ENCODE measurements at regions not wholly inside any gene's neighbourhood (a gene's known extent, or its start where the extent isn't known, plus 50 kb on each side); places are given as distances from the start of the nearest gene placed in this dataset.
A peak's percentile ranks its signal among the peaks of the same experiment; 100 is the strongest.

DNA sequence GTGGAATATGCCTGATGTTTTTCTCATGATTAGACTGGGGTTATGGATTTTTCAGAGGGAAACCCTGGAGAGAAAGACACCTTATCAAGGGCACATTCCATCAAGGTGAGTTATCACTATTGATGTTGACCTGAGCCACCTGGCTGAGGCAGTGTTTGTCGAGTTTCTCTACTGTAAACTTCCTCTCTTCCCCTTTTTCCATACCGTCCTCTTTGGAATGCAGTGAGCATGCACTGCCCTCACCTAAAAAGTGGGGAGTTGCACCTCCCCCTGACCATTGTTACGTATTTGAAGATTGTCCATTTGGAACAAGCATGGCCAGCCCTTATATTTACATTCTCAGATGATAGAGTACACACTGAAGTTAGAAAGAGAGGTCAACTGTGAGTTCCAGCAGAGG is 53.9 kb upstream of the PWP1 start (continued):
- TF ChIP-seq TGIF2 (CRISPR knock-in tag; IDR thresholded peaks at IDR 0.05) = no peak
- no peak for TF ChIP-seq MBD4 (IDR thresholded peaks at IDR 0.05; ENCODE audit: borderline replicate concordance, low read length)
- TF ChIP-seq ZNF644 (CRISPR knock-in tag; IDR thresholded peaks at IDR 0.05; ENCODE audit: low read depth) = peak; percentile 39; the same call in 1 of the 2 replicates
- TF ChIP-seq NCOR1 (IDR thresholded peaks at IDR 0.05; ENCODE audit: borderline replicate concordance, low read length) = no peak
- peak; percentile 45; the same call in 1 of the 2 replicates for TF ChIP-seq RXRA (CRISPR knock-in tag; IDR thresholded peaks at IDR 0.05)
- no peak for TF ChIP-seq ZFP41 (CRISPR knock-in tag; IDR thresholded peaks at IDR 0.05; ENCODE audit: borderline replicate concordance)
- TF ChIP-seq EP300 (IDR thresholded peaks at IDR 0.05; ENCODE audit: low read depth in 2 of 2, low read length in 2 of 2) = no peak
- TF ChIP-seq EP300 (CRISPR knock-in tag; IDR thresholded peaks at IDR 0.05; ENCODE audit: borderline replicate concordance) = peak; percentile 39; the same call in 1 of the 2 replicates
- no peak for TF ChIP-seq ZBTB43 (CRISPR knock-in tag; conservative IDR thresholded peaks at IDR 0.05)
- peak; percentile 31 for TF ChIP-seq TCF7 (IDR thresholded peaks at IDR 0.05; ENCODE audit: low read depth)
- 0 out of 2 replicates have a peak, but pooled peaks have one; percentile 23 for TF ChIP-seq SALL1 (CRISPR knock-in tag; IDR thresholded peaks at IDR 0.05)
- TF ChIP-seq ZNF501 (CRISPR knock-in tag; IDR thresholded peaks at IDR 0.05) = no peak
- peak; percentile 92 for TF ChIP-seq TEAD3 (CRISPR knock-in tag; optimal IDR thresholded peaks at IDR 0.05; ENCODE audit: borderline replicate concordance)
- TF ChIP-seq ZNF775 (CRISPR knock-in tag; IDR thresholded peaks at IDR 0.05; ENCODE audit: borderline replicate concordance) = no peak
- no peak for TF ChIP-seq LBX2 (CRISPR knock-in tag; IDR thresholded peaks at IDR 0.05; ENCODE audit: borderline replicate concordance)
- TF ChIP-seq KDM5A (IDR thresholded peaks at IDR 0.05; ENCODE audit: borderline replicate concordance, low read length) = no peak
- no peak for TF ChIP-seq ZBTB40 (IDR thresholded peaks at IDR 0.05)
- TF ChIP-seq ZBTB40 (CRISPR knock-in tag; IDR thresholded peaks at IDR 0.05) = no peak
- no peak for TF ChIP-seq CENPBD1 (CRISPR knock-in tag; IDR thresholded peaks at IDR 0.05; ENCODE audit: borderline replicate concordance, low read depth)
- TF ChIP-seq ZFP90 (CRISPR knock-in tag; IDR thresholded peaks at IDR 0.05; ENCODE audit: borderline replicate concordance) = no peak
- no peak for TF ChIP-seq ATF7 (IDR thresholded peaks at IDR 0.05)
- TF ChIP-seq ATF7 (CRISPR knock-in tag; IDR thresholded peaks at IDR 0.05) = no peak
